ENCODE measurements at regions not wholly inside any gene's neighbourhood (a gene's known extent, or its start where the extent isn't known, plus 50 kb on each side); places are given as distances from the start of the nearest gene placed in this dataset.

DNA sequence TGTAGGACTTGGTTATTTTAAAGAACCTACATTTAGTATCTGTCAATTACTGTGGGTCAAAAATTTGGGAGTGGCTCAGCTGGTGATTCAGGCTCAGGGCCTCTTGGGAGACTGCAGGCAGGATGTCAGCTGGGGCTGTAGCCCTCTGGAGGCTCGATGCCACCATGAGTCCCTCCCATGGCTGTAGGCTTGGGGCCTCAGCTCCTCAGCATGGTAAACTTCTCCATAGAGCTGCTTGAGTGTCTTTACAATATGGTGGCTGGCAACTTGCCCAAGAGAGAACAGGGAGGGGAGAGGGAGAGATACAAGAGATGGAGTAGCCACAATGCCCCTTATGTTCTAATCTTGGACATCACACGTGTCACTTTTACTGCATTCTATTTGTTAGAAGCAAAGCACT is 470.4 kb downstream of the CDH26 start:
- TF ChIP-seq, protein P1, sequence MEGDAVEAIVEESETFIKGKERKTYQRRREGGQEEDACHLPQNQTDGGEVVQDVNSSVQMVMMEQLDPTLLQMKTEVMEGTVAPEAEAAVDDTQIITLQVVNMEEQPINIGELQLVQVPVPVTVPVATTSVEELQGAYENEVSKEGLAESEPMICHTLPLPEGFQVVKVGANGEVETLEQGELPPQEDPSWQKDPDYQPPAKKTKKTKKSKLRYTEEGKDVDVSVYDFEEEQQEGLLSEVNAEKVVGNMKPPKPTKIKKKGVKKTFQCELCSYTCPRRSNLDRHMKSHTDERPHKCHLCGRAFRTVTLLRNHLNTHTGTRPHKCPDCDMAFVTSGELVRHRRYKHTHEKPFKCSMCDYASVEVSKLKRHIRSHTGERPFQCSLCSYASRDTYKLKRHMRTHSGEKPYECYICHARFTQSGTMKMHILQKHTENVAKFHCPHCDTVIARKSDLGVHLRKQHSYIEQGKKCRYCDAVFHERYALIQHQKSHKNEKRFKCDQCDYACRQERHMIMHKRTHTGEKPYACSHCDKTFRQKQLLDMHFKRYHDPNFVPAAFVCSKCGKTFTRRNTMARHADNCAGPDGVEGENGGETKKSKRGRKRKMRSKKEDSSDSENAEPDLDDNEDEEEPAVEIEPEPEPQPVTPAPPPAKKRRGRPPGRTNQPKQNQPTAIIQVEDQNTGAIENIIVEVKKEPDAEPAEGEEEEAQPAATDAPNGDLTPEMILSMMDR (IDR thresholded peaks at IDR 0.05) = no peak
- no peak for TF ChIP-seq MEF2A (IDR thresholded peaks at IDR 0.05; ENCODE audit: borderline replicate concordance, low read depth)
- no peak for TF ChIP-seq JUND (IDR thresholded peaks at IDR 0.05)
- no peak for TF ChIP-seq MAX (IDR thresholded peaks at IDR 0.05; ENCODE audit: low read depth)
- TF ChIP-seq GATA2 (CRISPR knock-in tag; IDR thresholded peaks at IDR 0.05) = no peak
- no peak for TF ChIP-seq POLR2AphosphoS5 (IDR thresholded peaks at IDR 0.05; ENCODE audit: low read depth, low read length)
- no peak for TF ChIP-seq REST (IDR thresholded peaks at IDR 0.05; ENCODE audit: low read depth, low read length)
- no peak for TF ChIP-seq TAF1 (IDR thresholded peaks at IDR 0.05; ENCODE audit: borderline replicate concordance, low read depth, low read length)
- no peak for TF ChIP-seq CHD2 (IDR thresholded peaks at IDR 0.05; ENCODE audit: low read length, partially characterized antibody)
- TF ChIP-seq EP300 (IDR thresholded peaks at IDR 0.05; ENCODE audit: borderline replicate concordance in 1 of 2, low read depth in 1 of 2, low read length in 1 of 2) = no peak
- no peak for TF ChIP-seq MXI1 (IDR thresholded peaks at IDR 0.05; ENCODE audit: low read depth, low read length)
- no peak for TF ChIP-seq YY1 (IDR thresholded peaks at IDR 0.05; ENCODE audit: low read depth)
- TF ChIP-seq ZBTB33 (IDR thresholded peaks at IDR 0.05; ENCODE audit: borderline replicate concordance, low read depth) = no peak
- no peak for TF ChIP-seq RFX5 (IDR thresholded peaks at IDR 0.05; ENCODE audit: low read length)

All from SK-N-SH (cell line).